Motor neuron (in vitro differentiated cells): ENCODE measurements at regions not wholly inside any gene's neighbourhood (a gene's known extent, or its start where the extent isn't known, plus 50 kb on each side); places are given as distances from the start of the nearest gene placed in this dataset.

ENCODE experiments used
- ATAC-seq, 8 experiments: fragments of 200-7000 bp; cut with Tn5 transposase; replicated peaks in 6 of 8; 2 replicates each; pipeline ENCODE4 v1.8.0; 2021; ENCODE audit warnings: mild to moderate bottlenecking in 8 of 8, moderate library complexity in 8 of 8
- H3K27ac ChIP-seq, 2 donors: fragments of 250-450 bp; sonication (Bioruptor Pico); 2 replicates each; pipeline ENCODE4 v1.9.0; 2021; ENCODE audit warnings: antibody characterized with exemption in 2 of 2, mild to moderate bottlenecking in 2 of 2, moderate library complexity in 1 of 2
- H3K4me1 ChIP-seq, 2 donors: fragments of 250-450 bp; sonication (Bioruptor Pico); replicated peaks in 1 of 2; 2 replicates each; pipeline ENCODE4 v1.6.1; 2021; ENCODE audit warnings: antibody characterized with exemption in 2 of 2, mild to moderate bottlenecking in 2 of 2, moderate library complexity in 1 of 2
- H3K4me3 ChIP-seq, 5 donors: fragments of 250-450 bp; sonication (Bioruptor Pico); 2 replicates each; pipeline ENCODE4 v1.9.0; 2021; ENCODE audit warnings: antibody characterized with exemption in 5 of 5, mild to moderate bottlenecking in 5 of 5, moderate library complexity in 4 of 5
- WGBS, 10 experiments: fragments of 450-650 bp; shearing (Covaris generic); methylation state at CpG; one replicate each; pipeline ENCODE4 v1.0.0; 2022; 5-methylcytosine and 5-hydroxymethylcytosine counted together
- in situ Hi-C, 9 experiments: fragments of 400-800 bp; cut with MboI; loops; one replicate each; pipeline ENCODE4 v1.15.0; 2021; ENCODE audit warnings: low sequenced_read_pairs in 9 of 9, low pct_unique_long_range_greater_than_20kb in 2 of 9; ENCODE audit not compliant: unreplicated experiment in 9 of 9

GRCh38 chr18:61989138-61989537, 96.3 kb upstream of the RNF152 start:
- H3K27ac ChIP-seq, result no peak overlapping the region
- 48 to 100% (median 87%) methylated on average over 1 to 4 of the region's 4 CpGs for WGBS, 10 experiments
- ATAC-seq, result no peak
- H3K4me1 ChIP-seq, result no peaks in the 10 kb centered on the region
- in situ Hi-C loops, result no loop called here
- H3K4me3 ChIP-seq, result no peak overlapping the region

GRCh38 chr18:61988100-61988499, 95.3 kb upstream of the RNF152 start:
- Histone ChIP-seq H3K4me1 (no peaks in the 10 kb centered on the region), H3K27ac (no peak overlapping the region), H3K4me3 (no peak overlapping the region)
- in situ Hi-C loops, result no loop called here
- no peak for ATAC-seq
- WGBS, 10 experiments, result 77 to 100% (median 100%) methylated on average over 1 to 2 of the region's 2 CpGs; no CpG with 5 or more reads in 2 of the 10 experiments

- Histone ChIP-seq H3K4me1 (no peaks in the 10 kb centered on the region), H3K4me3 (no peak overlapping the region), H3K27ac (no peak overlapping the region)
- WGBS, 10 experiments, result 33 to 100% (median 57%) methylated on average over 1 of the region's 1 CpG; no CpG with 5 or more reads in 3 of the 10 experiments
- ATAC-seq, result no peak
- in situ Hi-C loops, result no loop called here
These were observed 92.9 kb upstream of the RNF152 start for GRCh38 chr18:61985681-61986080.

GRCh38 chr18:61984349-61984748, 91.5 kb upstream of the RNF152 start:
- no peaks in the 10 kb centered on the region for H3K4me1 ChIP-seq
- 0 to 100% (median 57%) methylated on average over 1 of the region's 1 CpG; no CpG with 5 or more reads in 3 of the 10 experiments for WGBS, 10 experiments
- ATAC-seq, result no peak
- in situ Hi-C loops, result no loop called here
- no peak overlapping the region for H3K4me3 ChIP-seq
- no peak overlapping the region for H3K27ac ChIP-seq

- WGBS, 10 experiments, result 60 to 90% (median 80%) methylated on average over 1 to 2 of the region's 2 CpGs; no CpG with 5 or more reads in 3 of the 10 experiments
- in situ Hi-C loops, result no loop called here
- no peak for ATAC-seq
These were observed 89.7 kb upstream of the RNF152 start for GRCh38 chr18:61982475-61982874.

GRCh38 chr18:61980355-61980754, 87.5 kb upstream of the RNF152 start:
- WGBS, 10 experiments, result 43 to 100% (median 90%) methylated on average over 1 to 2 of the region's 2 CpGs; no CpG with 5 or more reads in 3 of the 10 experiments
- H3K4me1 ChIP-seq, result no peaks in the 10 kb centered on the region
- in situ Hi-C loops, result no loop called here
- no peak for ATAC-seq
- H3K27ac ChIP-seq, result no peak overlapping the region
- no peak overlapping the region for H3K4me3 ChIP-seq

More at GRCh38 chr18:61982475-61982874, 89.7 kb upstream of the RNF152 start:
- H3K27ac ChIP-seq, result no peak overlapping the region
- no peak overlapping the region for H3K4me3 ChIP-seq
- no peaks in the 10 kb centered on the region for H3K4me1 ChIP-seq

- no peaks in the 10 kb centered on the region for H3K4me1 ChIP-seq
- H3K27ac ChIP-seq, result no peak overlapping the region
- H3K4me3 ChIP-seq, result no peak overlapping the region
- no peak for ATAC-seq
- WGBS, 10 experiments, result 85 to 98% (median 93%) methylated on average over 3 to 8 of the region's 9 CpGs
- in situ Hi-C loops, result no loop called here
These were observed 82.9 kb upstream of the RNF152 start for GRCh38 chr18:61975526-61976326.

- H3K4me1 ChIP-seq, result no peaks in the 10 kb centered on the region
- in situ Hi-C loops, result loop anchor here in 1 of 9 experiments (25.0 kb wide), 1 partner anchor 111 kb away; no protein-coding TSS in a partner anchor
- ATAC-seq, result no peak
- no peak overlapping the region for H3K27ac ChIP-seq
- 59 to 100% (median 87%) methylated on average over 2 to 5 of the region's 6 CpGs for WGBS, 10 experiments
- H3K4me3 ChIP-seq, result no peak overlapping the region
These were observed 80.7 kb upstream of the RNF152 start for GRCh38 chr18:61973273-61974115.

- 0 to 100% (median 86%) methylated on average over 1 to 3 of the region's 4 CpGs; no CpG with 5 or more reads in 1 of the 10 experiments for WGBS, 10 experiments
- no peak overlapping the region for H3K27ac ChIP-seq
- no peak for ATAC-seq
- H3K4me3 ChIP-seq, result no peak overlapping the region
- no peaks in the 10 kb centered on the region for H3K4me1 ChIP-seq
- in situ Hi-C loops, result loop anchor here in 1 of 9 experiments (25.0 kb wide), 1 partner anchor 110 kb away; no protein-coding TSS in a partner anchor
These were observed 79.8 kb upstream of the RNF152 start for GRCh38 chr18:61972389-61973264.

GRCh38 chr18:61967252-61967891, 74.6 kb upstream of the RNF152 start:
- no peak overlapping the region for H3K4me3 ChIP-seq
- in situ Hi-C loops, result loop anchor here in 1 of 9 experiments (25.0 kb wide), 1 partner anchor 105 kb away; no protein-coding TSS in a partner anchor
- no peak overlapping the region for H3K27ac ChIP-seq
- no peaks in the 10 kb centered on the region for H3K4me1 ChIP-seq
- 71 to 100% (median 92%) methylated on average over 1 to 9 of the region's 9 CpGs for WGBS, 10 experiments
- no peak for ATAC-seq

- no peak for ATAC-seq
- in situ Hi-C loops, result loop anchor here in 1 of 9 experiments (25.0 kb wide), 1 partner anchor 103 kb away; no protein-coding TSS in a partner anchor
- Histone ChIP-seq H3K4me1 (no peaks in the 10 kb centered on the region), H3K27ac (no peak overlapping the region), H3K4me3 (no peak overlapping the region)
- 45 to 100% (median 81%) methylated on average over 1 to 6 of the region's 6 CpGs; no CpG with 5 or more reads in 1 of the 10 experiments for WGBS, 10 experiments
These were observed 72.5 kb upstream of the RNF152 start for GRCh38 chr18:61965311-61965710.

- Histone ChIP-seq H3K27ac (no peak overlapping the region), H3K4me3 (no peak overlapping the region), H3K4me1 (no peaks in the 10 kb centered on the region)
- no peak for ATAC-seq
- in situ Hi-C loops, result loop anchor here in 1 of 9 experiments (25.0 kb wide), 1 partner anchor 102 kb away; no protein-coding TSS in a partner anchor
These were observed 71.8 kb upstream of the RNF152 start for GRCh38 chr18:61964616-61965015.
